NCI-H2081 (cell line): ENCODE measurements at regions not wholly inside any gene's neighbourhood (a gene's known extent, or its start where the extent isn't known, plus 50 kb on each side); places are given as distances from the start of the nearest gene placed in this dataset.
"Not testable (repeated sequence)": the region's sequence is repeated elsewhere in the genome, so short reads cannot be mapped to it uniquely, and the experiment has no call there.

Experiments
- DNase-seq, 2 experiments: peaks; one replicate each; lab custom pipeline; 2025; lab: John Stamatoyannopoulos, UW

- DNase-seq = no peak
Measured at GRCh38 chr1:233435622-233436021, 108.1 kb downstream of the MAP3K21 start.

- DNase-seq = no peak
Measured at GRCh38 chr1:233439721-233440120, 112.2 kb downstream of the MAP3K21 start.

DNA sequence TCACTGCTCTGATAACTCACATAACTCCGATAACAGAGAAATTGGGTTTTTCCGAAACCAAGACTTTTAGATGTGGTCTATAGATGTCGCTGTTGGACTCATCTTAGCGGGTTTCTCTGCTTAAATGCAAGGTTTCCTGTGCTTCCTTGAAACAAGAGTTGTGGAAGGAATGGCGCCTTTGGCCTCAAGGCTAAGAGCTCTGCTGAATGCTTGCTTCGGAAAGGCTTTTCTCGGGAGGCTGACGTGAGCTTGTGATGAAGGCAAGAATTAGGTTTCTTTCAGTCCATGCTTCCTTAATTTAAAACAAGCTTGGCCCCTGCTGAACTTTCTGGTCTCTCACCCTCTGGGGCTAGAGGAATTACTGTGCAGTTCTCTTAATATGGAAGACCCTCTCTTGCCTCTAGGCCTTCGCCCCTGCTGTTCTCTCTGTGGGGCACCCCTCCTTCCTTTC, 113.5 kb downstream of the MAP3K21 start:
- peak; percentile 78 to 84 for DNase-seq

- DNase-seq = no peak
Measured at GRCh38 chr1:233442026-233442780, 114.7 kb downstream of the MAP3K21 start.

- no peak for DNase-seq
Measured at GRCh38 chr1:233443040-233443760, 115.7 kb downstream of the MAP3K21 start.

- DNase-seq = no peak
Measured at GRCh38 chr1:233444484-233444883, 117.0 kb downstream of the MAP3K21 start.

DNA sequence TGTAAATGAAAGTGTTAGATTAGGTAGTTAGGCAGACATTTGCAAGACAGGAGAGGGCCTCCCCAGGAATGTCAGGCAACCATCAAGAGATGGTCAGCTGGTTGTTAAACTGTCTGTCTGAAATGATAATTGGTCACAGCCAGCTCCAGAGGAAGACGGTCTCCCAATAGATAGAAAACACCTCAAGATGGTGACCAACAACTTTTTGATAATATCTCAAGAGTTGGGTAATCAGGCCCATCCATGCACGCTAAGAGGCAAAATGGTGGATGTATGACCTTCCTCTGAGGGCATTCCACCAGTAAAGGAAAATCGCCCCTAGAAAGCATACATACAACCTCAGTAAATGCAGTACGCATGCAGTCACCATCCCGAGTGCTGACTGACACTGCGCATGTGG, 118.2 kb downstream of the MAP3K21 start:
- DNase-seq = no peak

- DNase-seq = no peak
Measured at GRCh38 chr1:233446935-233447334, 119.4 kb downstream of the MAP3K21 start.

DNA sequence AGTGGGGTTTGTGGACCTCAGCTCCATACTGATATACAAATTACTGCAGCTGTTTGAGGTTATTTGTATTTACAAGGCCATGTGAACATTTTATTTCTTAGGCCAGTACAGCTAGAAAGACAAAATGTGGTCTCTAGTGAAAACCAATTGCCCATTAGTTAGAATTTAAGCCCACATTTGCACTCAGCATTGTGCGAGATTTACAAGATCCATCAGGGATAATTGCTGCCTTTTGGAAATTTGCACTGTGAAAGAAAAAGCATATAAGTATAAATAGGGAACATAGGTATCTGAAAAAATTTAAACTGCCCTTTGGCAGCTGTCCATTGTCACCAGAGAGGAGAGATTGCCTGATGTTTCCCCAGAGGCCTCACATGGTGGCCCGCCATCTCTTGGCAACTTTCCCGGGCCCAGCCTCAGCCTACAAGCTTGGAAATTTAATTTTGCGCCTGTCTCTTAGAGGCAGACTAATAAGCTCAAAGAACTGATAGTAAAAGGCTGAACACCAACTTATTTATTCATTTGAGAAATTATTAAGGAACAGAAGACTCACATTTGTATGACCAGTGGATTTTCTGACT, 120.7 kb downstream of the MAP3K21 start:
- peak; percentile 81 to 90 for DNase-seq

DNA sequence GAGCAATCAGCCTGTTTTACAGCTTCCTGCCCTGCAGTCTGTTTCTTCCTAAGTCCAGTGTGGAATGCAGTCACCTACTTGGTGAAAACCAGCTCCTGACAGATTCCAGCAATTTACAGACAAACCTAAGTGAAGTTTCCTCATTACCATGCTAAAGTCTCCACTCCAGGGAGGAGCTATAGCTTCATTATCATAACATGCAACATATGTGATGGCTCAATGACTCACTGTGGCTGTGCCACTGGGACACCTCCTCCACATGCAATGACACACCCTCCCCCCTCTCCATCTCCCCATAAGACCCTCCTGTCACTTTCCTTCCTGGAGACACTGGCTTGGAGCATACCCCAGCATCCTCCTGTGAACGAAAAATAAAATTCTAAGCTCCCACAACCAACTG, 125.2 kb downstream of the MAP3K21 start:
- no peak for DNase-seq

- DNase-seq = no peak
Measured at GRCh38 chr1:233453433-233454200, 126.1 kb downstream of the MAP3K21 start.

DNA sequence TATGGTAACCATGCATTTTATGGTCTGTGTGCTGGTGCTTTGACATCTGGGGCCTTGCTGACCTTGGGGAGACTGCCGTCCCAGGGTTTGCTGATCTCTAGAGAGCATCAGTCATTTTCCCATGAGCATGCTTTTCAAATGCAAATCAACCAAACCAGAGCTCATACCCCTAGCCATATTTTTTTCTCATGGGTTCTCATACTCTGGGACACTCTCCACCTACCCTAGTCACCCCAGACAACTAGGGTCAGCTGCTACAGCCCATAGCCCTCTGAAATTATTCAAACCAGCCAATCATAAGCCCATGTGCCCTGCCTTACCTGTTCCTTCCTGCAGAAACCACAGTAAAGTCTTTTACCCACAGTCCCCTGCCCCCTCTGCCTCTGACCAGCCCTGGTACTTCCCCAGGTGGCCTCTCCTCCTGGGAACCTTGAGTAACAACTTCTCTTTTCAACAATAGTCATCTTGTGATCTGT, 132.0 kb downstream of the MAP3K21 start:
- no peak for DNase-seq

DNA sequence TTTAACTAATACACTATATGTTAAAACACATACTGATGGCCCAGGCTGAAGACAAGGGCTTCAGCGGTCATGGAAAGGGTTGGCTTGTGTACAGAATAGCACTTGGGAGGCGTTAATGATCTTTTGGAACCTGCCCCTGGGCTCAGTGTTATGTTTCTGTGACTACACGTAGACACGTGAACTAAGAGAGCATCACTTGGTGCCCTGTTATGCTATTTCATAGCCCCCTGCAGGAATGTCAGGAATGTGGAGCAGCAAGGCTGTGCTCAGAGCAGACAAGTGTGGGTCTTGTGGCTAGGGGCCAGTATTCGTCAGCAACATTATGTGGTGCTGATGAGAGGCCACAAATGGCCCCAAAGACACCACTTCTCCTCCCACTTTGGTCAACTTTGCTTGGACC, 132.4 kb downstream of the MAP3K21 start:
- no peak for DNase-seq

- DNase-seq = no peak
Measured at GRCh38 chr1:233460692-233461091, 133.2 kb downstream of the MAP3K21 start.

GRCh38 chr1:233461847-233462246, 134.3 kb downstream of the MAP3K21 start:
- no peak for DNase-seq

DNA sequence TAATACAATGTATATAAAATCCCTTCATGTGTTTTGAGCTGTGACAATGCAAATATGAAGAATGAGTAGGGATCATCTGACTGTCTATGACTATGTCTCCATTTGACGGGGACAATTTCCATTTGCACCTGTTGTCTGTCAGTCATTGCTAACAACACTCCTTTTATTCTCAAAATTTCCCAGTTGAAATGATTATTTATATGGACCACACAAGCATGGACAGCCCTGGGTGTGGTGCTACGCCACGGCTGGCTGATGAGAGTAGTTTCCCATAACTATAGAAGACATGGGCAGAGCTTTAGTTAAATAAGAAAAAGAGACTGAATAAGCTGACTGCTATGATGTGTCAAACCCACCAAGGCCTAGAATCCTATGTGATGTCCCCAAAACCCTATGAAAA, 135.8 kb downstream of the MAP3K21 start:
- DNase-seq = no peak

- no peak for DNase-seq
Measured at GRCh38 chr1:233465745-233466343, 138.3 kb downstream of the MAP3K21 start.

GRCh38 chr1:233470741-233471499, 143.0 kb upstream of the KCNK1 start:
- DNase-seq = no peak

- DNase-seq = not testable (repeated sequence)
Measured at GRCh38 chr1:233471851-233472250, 142.1 kb upstream of the KCNK1 start.

DNA sequence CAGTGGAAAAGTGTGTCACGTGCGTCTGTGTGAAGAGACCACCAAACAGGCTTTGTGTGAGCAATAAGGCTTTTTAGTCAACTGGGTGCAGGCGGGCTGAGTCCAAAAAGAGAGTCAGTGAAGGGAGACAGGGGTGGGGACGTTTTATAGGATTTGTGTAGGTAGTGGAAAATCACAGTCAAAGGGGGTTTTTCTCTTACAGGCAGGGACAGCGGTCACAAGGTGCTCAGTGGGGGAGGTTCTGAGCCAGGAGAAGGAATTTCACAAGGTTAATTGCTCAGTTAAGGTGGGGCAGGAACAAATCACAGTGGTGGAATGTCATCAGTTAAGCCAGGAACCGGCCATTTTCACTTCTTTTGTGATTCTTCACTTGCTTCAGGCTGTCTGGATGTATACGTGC, 141.1 kb upstream of the KCNK1 start:
- not testable (repeated sequence) for DNase-seq
